ENCODE measurements at regions not wholly inside any gene's neighbourhood (a gene's known extent, or its start where the extent isn't known, plus 50 kb on each side); places are given as distances from the start of the nearest gene placed in this dataset.

DNA sequence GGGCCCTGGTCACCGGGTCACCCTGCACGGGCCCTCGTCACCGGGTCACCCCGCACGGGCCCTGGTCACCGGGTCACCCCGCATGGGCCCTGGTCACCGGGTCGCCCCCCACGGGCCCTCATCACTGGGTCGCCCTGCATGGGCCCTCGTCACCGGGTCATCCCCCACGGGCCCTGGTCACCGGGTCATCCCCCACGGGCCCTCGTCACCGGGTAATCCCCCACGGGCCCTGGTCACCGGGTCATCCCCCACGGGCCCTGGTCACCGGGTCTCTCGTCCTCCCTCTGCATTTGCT, 77.6 kb downstream of the RIPK4 start:
- H3K27me3 ChIP-seq (ENCODE audit: insufficient read depth, low read length): peaks cover 31% of the 10 kb centered on the region
- no peak for DNase-seq (ENCODE audit: insufficient read length, low spot score, missing footprints)
- H4K20me1 ChIP-seq (ENCODE audit: insufficient read depth, low read length): no peaks in the 10 kb centered on the region
- H3K27ac ChIP-seq (ENCODE audit: low read depth, low read length): no peak overlapping the region
- TF ChIP-seq, protein P1, sequence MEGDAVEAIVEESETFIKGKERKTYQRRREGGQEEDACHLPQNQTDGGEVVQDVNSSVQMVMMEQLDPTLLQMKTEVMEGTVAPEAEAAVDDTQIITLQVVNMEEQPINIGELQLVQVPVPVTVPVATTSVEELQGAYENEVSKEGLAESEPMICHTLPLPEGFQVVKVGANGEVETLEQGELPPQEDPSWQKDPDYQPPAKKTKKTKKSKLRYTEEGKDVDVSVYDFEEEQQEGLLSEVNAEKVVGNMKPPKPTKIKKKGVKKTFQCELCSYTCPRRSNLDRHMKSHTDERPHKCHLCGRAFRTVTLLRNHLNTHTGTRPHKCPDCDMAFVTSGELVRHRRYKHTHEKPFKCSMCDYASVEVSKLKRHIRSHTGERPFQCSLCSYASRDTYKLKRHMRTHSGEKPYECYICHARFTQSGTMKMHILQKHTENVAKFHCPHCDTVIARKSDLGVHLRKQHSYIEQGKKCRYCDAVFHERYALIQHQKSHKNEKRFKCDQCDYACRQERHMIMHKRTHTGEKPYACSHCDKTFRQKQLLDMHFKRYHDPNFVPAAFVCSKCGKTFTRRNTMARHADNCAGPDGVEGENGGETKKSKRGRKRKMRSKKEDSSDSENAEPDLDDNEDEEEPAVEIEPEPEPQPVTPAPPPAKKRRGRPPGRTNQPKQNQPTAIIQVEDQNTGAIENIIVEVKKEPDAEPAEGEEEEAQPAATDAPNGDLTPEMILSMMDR (IDR thresholded peaks at IDR 0.05; ENCODE audit: extremely low read depth, low read depth, low read length): no peak
- no peak overlapping the region for H2AFZ ChIP-seq (ENCODE audit: low read length)
- H3K4me3 ChIP-seq (ENCODE audit: insufficient read depth, low read length): no peak overlapping the region
- H3K4me1 ChIP-seq (ENCODE audit: insufficient read depth, low read length): peaks cover 8% of the 10 kb centered on the region
- H3K4me2 ChIP-seq (ENCODE audit: insufficient read depth, low read length): no peak overlapping the region
- no peaks in the 10 kb centered on the region for H3K9me3 ChIP-seq (ENCODE audit: low read depth, low read length)
- no peaks in the 10 kb centered on the region for H3K79me2 ChIP-seq (ENCODE audit: insufficient read depth, low read length)
- H3K36me3 ChIP-seq (ENCODE audit: insufficient read depth, low read length): no peaks in the 10 kb centered on the region

DNA sequence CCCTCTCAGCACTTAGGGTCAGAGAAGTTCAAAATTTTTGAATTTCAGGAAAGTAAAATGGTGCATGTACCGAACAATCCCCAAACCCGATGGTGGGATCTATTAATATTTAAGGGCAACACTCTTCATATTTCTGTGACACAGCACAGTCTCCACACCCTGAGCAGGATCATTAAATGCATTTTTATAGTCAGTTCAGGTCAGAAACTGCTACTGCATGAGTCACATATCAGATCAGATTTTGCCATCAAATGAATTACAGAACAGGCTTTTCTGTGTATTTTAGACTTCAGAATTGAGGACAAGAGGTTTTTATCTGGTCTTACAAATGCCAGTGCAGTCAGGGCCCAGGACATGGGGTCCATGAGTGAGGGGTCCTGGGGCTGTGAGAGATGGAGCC, 79.2 kb downstream of the RIPK4 start:
- no peak overlapping the region for H3K4me3 ChIP-seq (ENCODE audit: insufficient read depth, low read length)
- H3K27ac ChIP-seq (ENCODE audit: low read depth, low read length): no peak overlapping the region
- H3K4me1 ChIP-seq (ENCODE audit: insufficient read depth, low read length): peaks cover 10% of the 10 kb centered on the region
- H3K9me3 ChIP-seq (ENCODE audit: low read depth, low read length): no peaks in the 10 kb centered on the region
- TF ChIP-seq, protein P1 (IDR thresholded peaks at IDR 0.05; ENCODE audit: extremely low read depth, low read depth, low read length): no peak
- no peak for DNase-seq (ENCODE audit: insufficient read length, low spot score, missing footprints)
- no peaks in the 10 kb centered on the region for H3K36me3 ChIP-seq (ENCODE audit: insufficient read depth, low read length)
- H3K4me2 ChIP-seq (ENCODE audit: insufficient read depth, low read length): no peak overlapping the region
- H3K27me3 ChIP-seq (ENCODE audit: insufficient read depth, low read length): peaks cover 30% of the 10 kb centered on the region
- no peaks in the 10 kb centered on the region for H4K20me1 ChIP-seq (ENCODE audit: insufficient read depth, low read length)
- no peaks in the 10 kb centered on the region for H3K79me2 ChIP-seq (ENCODE audit: insufficient read depth, low read length)
- H2AFZ ChIP-seq (ENCODE audit: low read length): no peak overlapping the region

DNA sequence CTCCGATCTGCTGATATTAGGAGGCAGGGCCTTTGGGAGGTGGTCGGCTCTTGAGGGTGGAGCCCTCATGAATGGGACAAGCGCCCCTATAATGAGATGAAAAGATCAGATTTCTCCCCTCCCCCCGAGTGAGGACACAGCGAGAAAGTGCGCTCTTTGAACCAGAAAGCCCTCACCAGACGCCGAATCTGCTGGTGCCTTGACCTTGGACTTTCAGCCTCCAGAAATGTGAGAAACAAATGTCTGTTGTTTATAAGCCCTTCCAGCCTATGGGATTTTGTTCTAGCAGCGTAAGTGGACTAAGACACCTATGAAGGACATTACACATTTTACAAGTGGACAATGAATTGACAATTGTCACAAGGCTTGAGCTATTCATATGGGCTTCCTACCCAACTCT, 80.2 kb downstream of the RIPK4 start:
- Histone ChIP-seq H3K79me2 (ENCODE audit: insufficient read depth, low read length) (no peaks in the 10 kb centered on the region), H3K36me3 (ENCODE audit: insufficient read depth, low read length) (no peaks in the 10 kb centered on the region), H4K20me1 (ENCODE audit: insufficient read depth, low read length) (no peaks in the 10 kb centered on the region), H2AFZ (ENCODE audit: low read length) (no peak overlapping the region), H3K27me3 (ENCODE audit: insufficient read depth, low read length) (peaks cover 21% of the 10 kb centered on the region), H3K4me2 (ENCODE audit: insufficient read depth, low read length) (no peak overlapping the region), H3K27ac (ENCODE audit: low read depth, low read length) (no peak overlapping the region), H3K4me3 (ENCODE audit: insufficient read depth, low read length) (no peak overlapping the region), H3K9me3 (ENCODE audit: low read depth, low read length) (no peaks in the 10 kb centered on the region), H3K4me1 (ENCODE audit: insufficient read depth, low read length) (peaks cover 10% of the 10 kb centered on the region)
- no peak for DNase-seq (ENCODE audit: insufficient read length, low spot score, missing footprints)
- TF ChIP-seq, protein P1 (IDR thresholded peaks at IDR 0.05; ENCODE audit: extremely low read depth, low read depth, low read length): no peak

DNA sequence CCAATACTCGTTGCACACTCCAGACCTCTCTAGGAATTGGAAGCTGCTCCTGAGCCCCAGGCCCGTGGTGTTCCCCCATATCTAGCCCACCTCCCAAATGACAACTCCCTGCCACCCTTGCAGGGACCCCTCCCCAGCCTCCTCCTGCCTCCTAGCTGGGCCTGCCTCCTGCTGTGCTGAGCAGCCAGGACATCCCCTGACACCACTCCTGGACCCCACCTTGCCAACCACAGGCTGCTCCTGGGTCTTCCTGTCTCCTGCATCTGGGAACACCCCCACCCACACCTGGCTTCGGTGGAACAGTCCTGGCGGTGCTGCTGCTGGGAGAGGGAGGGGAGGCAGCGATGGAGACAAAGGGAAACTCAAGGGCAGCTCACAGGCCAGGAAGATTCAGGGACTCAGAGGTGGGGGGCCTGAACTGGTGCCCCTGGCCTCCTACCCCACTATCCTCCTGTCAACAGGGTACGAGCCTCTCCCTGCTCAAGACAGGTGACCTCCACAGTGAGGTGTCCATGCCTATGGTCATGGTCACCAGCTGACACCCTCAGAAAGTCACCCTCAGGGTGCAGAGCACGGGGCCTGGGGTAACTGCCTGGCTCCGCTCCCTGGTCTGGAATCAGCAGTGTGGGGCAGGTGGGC, 81.2 kb downstream of the RIPK4 start:
- Histone ChIP-seq H3K27me3 (ENCODE audit: insufficient read depth, low read length) (peaks cover 11% of the 10 kb centered on the region), H3K4me2 (ENCODE audit: insufficient read depth, low read length) (no peak overlapping the region), H3K27ac (ENCODE audit: low read depth, low read length) (no peak overlapping the region), H3K4me3 (ENCODE audit: insufficient read depth, low read length) (no peak overlapping the region), H3K79me2 (ENCODE audit: insufficient read depth, low read length) (no peaks in the 10 kb centered on the region), H3K4me1 (ENCODE audit: insufficient read depth, low read length) (peaks cover 10% of the 10 kb centered on the region), H3K9me3 (ENCODE audit: low read depth, low read length) (no peaks in the 10 kb centered on the region), H3K36me3 (ENCODE audit: insufficient read depth, low read length) (no peaks in the 10 kb centered on the region), H4K20me1 (ENCODE audit: insufficient read depth, low read length) (no peaks in the 10 kb centered on the region), H2AFZ (ENCODE audit: low read length) (no peak overlapping the region)
- TF ChIP-seq, protein P1 (IDR thresholded peaks at IDR 0.05; ENCODE audit: extremely low read depth, low read depth, low read length): no peak
- no peak for DNase-seq (ENCODE audit: insufficient read length, low spot score, missing footprints)
